Right lobe of liver (tissue), 6 donors: ENCODE measurements at regions not wholly inside any gene's neighbourhood (a gene's known extent, or its start where the extent isn't known, plus 50 kb on each side); places are given as distances from the start of the nearest gene placed in this dataset.
"Not testable (repeated sequence)": the region's sequence is repeated elsewhere in the genome, so short reads cannot be mapped to it uniquely, and the experiment has no call there.

ENCODE experiments used
- ATAC-seq, 4 donors: fragments of 200-7000 bp; cut with Tn5 transposase; one replicate each; pipeline ENCODE4 v1.9.1; 2020; ENCODE audit warnings: mild to moderate bottlenecking in 4 of 4, moderate library complexity in 4 of 4
- DNase-seq, 3 donors: peaks; one replicate each; pipeline ENCODE4 v3.0.0-alpha.2; 2020
- H3K27ac ChIP-seq, 3 donors: fragments of 200-600 bp; one replicate each; pipeline ENCODE4 v1.8.0; 2022
- H3K27me3 ChIP-seq, 2 donors: fragments of 200-600 bp; one replicate each; pipeline ENCODE4 v1.8.0; 2022
- H3K36me3 ChIP-seq, 4 donors: fragments of 200-600 bp; sonication (generic) in 1 of 4; one replicate each; pipeline versions ENCODE4 v1.5.1 to v1.8.0; 2017 to 2022; ENCODE audit warnings: control low read depth in 1 of 4
- H3K4me1 ChIP-seq, 4 donors: fragments of 200-600 bp; sonication (generic) in 1 of 4; one replicate each; pipeline versions ENCODE4 v1.5.1 to v1.8.0; 2017 to 2022; ENCODE audit warnings: control low read depth in 1 of 4
- H3K4me3 ChIP-seq, 3 donors: fragments of 200-600 bp; one replicate each; pipeline ENCODE4 v1.8.0; 2022
- H3K9me3 ChIP-seq, 4 donors: fragments of 200-600 bp; sonication (generic) in 1 of 4; one replicate each; pipeline versions ENCODE4 v1.5.1 to v1.8.0; 2017 to 2022; ENCODE audit warnings: control low read depth in 1 of 4
- CTCF ChIP-seq, 4 donors: fragments of 200-600 bp in 3 of 4; fragments of 450-650 bp in 1 of 4; IDR thresholded peaks; one replicate each; pipeline versions ENCODE4 v1.5.1 to v1.8.0; 2016 to 2022; ENCODE audit warnings: antibody characterized with exemption in 4 of 4, mild to moderate bottlenecking in 2 of 4
- POLR2A ChIP-seq: fragments of 450-650 bp; IDR thresholded peaks from one replicate; pipeline ENCODE4 v1.6.1; 2017; ENCODE audit warnings: antibody characterized with exemption, mild to moderate bottlenecking
- WGBS: methylation state at CpG from one replicate; pipeline ENCODE4 v1.1.6; 2018; ENCODE audit warnings: low coverage, low lambda C conversion rate; ENCODE audit not compliant: insufficient coverage; ENCODE audit errors: missing lambda C conversion rate; 5-methylcytosine and 5-hydroxymethylcytosine counted together
- intact Hi-C, 2 donors: fragments of 100-400 bp; cut with DNase I; formaldehyde crosslinking; loops; one replicate each; pipeline versions ENCODE4 v1.11.2 to v1.14.1; 2022
- donor health status: DM: no; HTN: yes; CAD: no.
- donor health status: DM: no; HTN: no; CAD: no.
- donor health status: DM: no; HTN: no; CAD: no.
- donor health status: DM: no; HTN: yes; CAD: no.
- donor health status: DM: no; HTN: yes; CAD: no.

- no peak for ATAC-seq
- TF ChIP-seq POLR2A (no peak), CTCF (IDR thresholded peaks at IDR 0.05) (no peak)
- no peaks in the 10 kb centered on the region for H3K4me1 ChIP-seq
- no peaks in the 10 kb centered on the region for H3K27me3 ChIP-seq
- 23% methylated on average over 1 of the region's 1 CpG for WGBS
- no peak overlapping the region for H3K4me3 ChIP-seq
- H3K27ac ChIP-seq, result no peak overlapping the region
- H3K36me3 ChIP-seq, result no peaks in the 10 kb centered on the region
- no peak for DNase-seq
- H3K9me3 ChIP-seq, result no peaks in the 10 kb centered on the region
- intact Hi-C loops, result no loop called here
Observed at GRCh38 chr4:116272336-116272735, 813.0 kb downstream of the TRAM1L1 start.

GRCh38 chr4:116260931-116261330, 824.4 kb downstream of the TRAM1L1 start:
- H3K4me3 ChIP-seq, DNase-seq, H3K27ac ChIP-seq, H3K4me1 ChIP-seq, intact Hi-C loops, H3K36me3 ChIP-seq, ATAC-seq, H3K27me3 ChIP-seq, H3K9me3 ChIP-seq: not testable (repeated sequence)
- 48% methylated on average over 3 of the region's 3 CpGs for WGBS

- Histone ChIP-seq H3K36me3 (no peaks in the 10 kb centered on the region), H3K4me1 (no peaks in the 10 kb centered on the region), H3K4me3 (no peak overlapping the region), H3K27me3 (no peaks in the 10 kb centered on the region), H3K9me3 (no peaks in the 10 kb centered on the region), H3K27ac (no peak overlapping the region)
- intact Hi-C loops, result no loop called here
- ATAC-seq (no peak), DNase-seq (no peak)
- TF ChIP-seq CTCF (IDR thresholded peaks at IDR 0.05) (no peak), POLR2A (no peak)
- 25% methylated on average over 1 of the region's 1 CpG for WGBS
Observed at GRCh38 chr4:116244771-116245170, 840.6 kb downstream of the TRAM1L1 start.

GRCh38 chr4:116243431-116243830, 841.9 kb downstream of the TRAM1L1 start:
- ATAC-seq, result no peak
- no peaks in the 10 kb centered on the region for H3K27me3 ChIP-seq
- no peak for DNase-seq
- 19% methylated on average over 2 of the region's 2 CpGs for WGBS
- TF ChIP-seq CTCF (IDR thresholded peaks at IDR 0.05) (no peak), POLR2A (no peak)
- H3K27ac ChIP-seq, result no peak overlapping the region
- H3K4me3 ChIP-seq, result no peak overlapping the region
- intact Hi-C loops, result no loop called here
- H3K36me3 ChIP-seq, result no peaks in the 10 kb centered on the region
- no peaks in the 10 kb centered on the region for H3K9me3 ChIP-seq
- H3K4me1 ChIP-seq, result no peaks in the 10 kb centered on the region

GRCh38 chr4:116233971-116234370, 851.4 kb downstream of the TRAM1L1 start:
- H3K4me1 ChIP-seq, result no peaks in the 10 kb centered on the region
- intact Hi-C loops, result no loop called here

GRCh38 chr4:116231999-116232398, 853.4 kb downstream of the TRAM1L1 start:
- 58% methylated on average over 2 of the region's 4 CpGs for WGBS
- H3K27me3 ChIP-seq, H3K9me3 ChIP-seq, H3K4me3 ChIP-seq, intact Hi-C loops, DNase-seq, ATAC-seq, H3K4me1 ChIP-seq, H3K36me3 ChIP-seq, H3K27ac ChIP-seq: not testable (repeated sequence)

More at GRCh38 chr4:116233971-116234370, 851.4 kb downstream of the TRAM1L1 start:
- Histone ChIP-seq H3K36me3 (no peaks in the 10 kb centered on the region), H3K27me3 (no peaks in the 10 kb centered on the region), H3K27ac (no peak overlapping the region), H3K9me3 (no peaks in the 10 kb centered on the region), H3K4me3 (no peak overlapping the region)
- DNase-seq, result no peak
- TF ChIP-seq POLR2A, result no peak
- no peak for TF ChIP-seq CTCF (IDR thresholded peaks at IDR 0.05)
- no peak for ATAC-seq
